ENCODE measurements at regions not wholly inside any gene's neighbourhood (a gene's known extent, or its start where the extent isn't known, plus 50 kb on each side); places are given as distances from the start of the nearest gene placed in this dataset.

- no peak for TF ChIP-seq EZH2 (IDR thresholded peaks at IDR 0.05; ENCODE audit: borderline replicate concordance, low read depth, low read length, poor library complexity, severe bottlenecking)
- no peak for TF ChIP-seq CTCF (conservative IDR thresholded peaks at IDR 0.05; ENCODE audit: low read depth, low read length)
- no peak overlapping the region for H3K27ac ChIP-seq (ENCODE audit: low read depth, low read length, poor library complexity, severe bottlenecking)
- ChIA-PET CTCF (no interaction called here), POLR2A (ENCODE audit: low non-redundant PET) (no interaction called here)
- no peaks in the 10 kb centered on the region for H3K36me3 ChIP-seq (ENCODE audit: insufficient read depth, low read length, poor library complexity, severe bottlenecking)
- intact Hi-C loops (cut with micrococcal nuclease; ENCODE audit: unreplicated experiment) = no loop called here
- DNase-seq (ENCODE audit: low spot score) = no peak
- H3K27me3 ChIP-seq (replicated peaks; ENCODE audit: insufficient read depth, low read depth, low read length, poor library complexity) = no peaks in the 10 kb centered on the region
- H3K4me3 ChIP-seq (ENCODE audit: low read depth, low read length, poor library complexity, severe bottlenecking) = no peak overlapping the region
- BruUV-seq (replicated peaks) = no TSS peak
- H3K4me1 ChIP-seq (ENCODE audit: insufficient read depth, low read length, poor library complexity, severe bottlenecking) = no peaks in the 10 kb centered on the region
- H3K9me3 ChIP-seq (ENCODE audit: low read depth, low read length, poor library complexity, severe bottlenecking) = no peaks in the 10 kb centered on the region
Observed at GRCh38 chr9:82438581-82438980, 450.0 kb downstream of the SPATA31D1 start.

GRCh38 chr9:82443312-82443711, 454.7 kb downstream of the SPATA31D1 start:
- Histone ChIP-seq H3K4me1 (ENCODE audit: insufficient read depth, low read length, poor library complexity, severe bottlenecking) (no peaks in the 10 kb centered on the region), H3K4me3 (ENCODE audit: low read depth, low read length, poor library complexity, severe bottlenecking) (no peak overlapping the region), H3K27me3 (replicated peaks; ENCODE audit: insufficient read depth, low read depth, low read length, poor library complexity) (no peaks in the 10 kb centered on the region), H3K36me3 (ENCODE audit: insufficient read depth, low read length, poor library complexity, severe bottlenecking) (no peaks in the 10 kb centered on the region), H3K27ac (ENCODE audit: low read depth, low read length, poor library complexity, severe bottlenecking) (no peak overlapping the region), H3K9me3 (ENCODE audit: low read depth, low read length, poor library complexity, severe bottlenecking) (peaks cover 3% of the 10 kb centered on the region)
- intact Hi-C loops (cut with micrococcal nuclease; ENCODE audit: unreplicated experiment) = no loop called here
- TF ChIP-seq CTCF (conservative IDR thresholded peaks at IDR 0.05; ENCODE audit: low read depth, low read length) (no peak), EZH2 (IDR thresholded peaks at IDR 0.05; ENCODE audit: borderline replicate concordance, low read depth, low read length, poor library complexity, severe bottlenecking) (no peak)
- no TSS peak for BruUV-seq (replicated peaks)
- POLR2A ChIA-PET (ENCODE audit: low non-redundant PET) = no interaction called here
- CTCF ChIA-PET = no interaction called here
- DNase-seq (ENCODE audit: low spot score) = no peak

- Histone ChIP-seq H3K9me3 (ENCODE audit: low read depth, low read length, poor library complexity, severe bottlenecking) (peaks cover 3% of the 10 kb centered on the region), H3K36me3 (ENCODE audit: insufficient read depth, low read length, poor library complexity, severe bottlenecking) (no peaks in the 10 kb centered on the region), H3K4me1 (ENCODE audit: insufficient read depth, low read length, poor library complexity, severe bottlenecking) (no peaks in the 10 kb centered on the region), H3K27ac (ENCODE audit: low read depth, low read length, poor library complexity, severe bottlenecking) (no peak overlapping the region), H3K4me3 (ENCODE audit: low read depth, low read length, poor library complexity, severe bottlenecking) (no peak overlapping the region), H3K27me3 (replicated peaks; ENCODE audit: insufficient read depth, low read depth, low read length, poor library complexity) (no peaks in the 10 kb centered on the region)
- DNase-seq (ENCODE audit: low spot score) = no peak
- ChIA-PET POLR2A (ENCODE audit: low non-redundant PET) (no interaction called here), CTCF (no interaction called here)
- TF ChIP-seq EZH2 (IDR thresholded peaks at IDR 0.05; ENCODE audit: borderline replicate concordance, low read depth, low read length, poor library complexity, severe bottlenecking) (no peak), CTCF (conservative IDR thresholded peaks at IDR 0.05; ENCODE audit: low read depth, low read length) (no peak)
- BruUV-seq (replicated peaks) = no TSS peak
- intact Hi-C loops (cut with micrococcal nuclease; ENCODE audit: unreplicated experiment) = no loop called here
Observed at GRCh38 chr9:82445556-82445955, 457.0 kb downstream of the SPATA31D1 start.

Data from A673 (cell line).